ENCODE measurements at regions not wholly inside any gene's neighbourhood (a gene's known extent, or its start where the extent isn't known, plus 50 kb on each side); places are given as distances from the start of the nearest gene placed in this dataset.

DNA sequence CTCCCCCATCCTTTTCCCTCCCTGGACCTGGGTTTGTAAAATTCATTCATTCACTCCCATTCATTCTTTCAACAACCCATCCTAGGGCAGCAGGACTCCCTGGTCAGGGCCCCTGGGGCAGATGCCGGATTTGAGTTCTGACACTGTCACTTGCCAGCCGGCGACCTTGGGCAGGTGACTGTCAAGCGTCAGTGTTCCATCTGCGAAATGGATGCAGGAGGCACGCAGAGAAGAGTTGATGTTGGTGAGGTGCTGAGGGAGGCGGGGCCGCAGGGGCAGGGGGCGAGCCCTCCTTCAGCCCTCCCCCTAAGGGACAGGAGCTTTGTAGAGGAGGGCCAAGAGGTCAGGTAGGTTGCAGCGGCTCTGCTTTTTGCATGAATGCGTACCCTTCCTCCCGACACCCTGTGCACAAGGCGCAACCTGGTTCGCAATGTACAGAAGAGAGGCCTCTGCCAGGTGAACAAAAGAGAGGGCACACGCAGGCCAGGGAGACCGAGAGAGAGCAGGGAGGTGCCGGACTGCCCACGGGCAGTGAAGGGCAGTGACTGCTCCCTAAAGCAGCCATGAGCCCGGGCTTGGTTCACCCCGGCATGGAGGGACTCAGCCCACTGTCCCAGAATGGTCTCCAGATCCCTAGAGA is 128.1 kb downstream of the BARX1 start:
- TF ChIP-seq, protein P1, sequence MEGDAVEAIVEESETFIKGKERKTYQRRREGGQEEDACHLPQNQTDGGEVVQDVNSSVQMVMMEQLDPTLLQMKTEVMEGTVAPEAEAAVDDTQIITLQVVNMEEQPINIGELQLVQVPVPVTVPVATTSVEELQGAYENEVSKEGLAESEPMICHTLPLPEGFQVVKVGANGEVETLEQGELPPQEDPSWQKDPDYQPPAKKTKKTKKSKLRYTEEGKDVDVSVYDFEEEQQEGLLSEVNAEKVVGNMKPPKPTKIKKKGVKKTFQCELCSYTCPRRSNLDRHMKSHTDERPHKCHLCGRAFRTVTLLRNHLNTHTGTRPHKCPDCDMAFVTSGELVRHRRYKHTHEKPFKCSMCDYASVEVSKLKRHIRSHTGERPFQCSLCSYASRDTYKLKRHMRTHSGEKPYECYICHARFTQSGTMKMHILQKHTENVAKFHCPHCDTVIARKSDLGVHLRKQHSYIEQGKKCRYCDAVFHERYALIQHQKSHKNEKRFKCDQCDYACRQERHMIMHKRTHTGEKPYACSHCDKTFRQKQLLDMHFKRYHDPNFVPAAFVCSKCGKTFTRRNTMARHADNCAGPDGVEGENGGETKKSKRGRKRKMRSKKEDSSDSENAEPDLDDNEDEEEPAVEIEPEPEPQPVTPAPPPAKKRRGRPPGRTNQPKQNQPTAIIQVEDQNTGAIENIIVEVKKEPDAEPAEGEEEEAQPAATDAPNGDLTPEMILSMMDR (IDR thresholded peaks at IDR 0.05; ENCODE audit: low read depth, low read length), result no peak
- TF ChIP-seq EZH2phosphoT487 (IDR thresholded peaks at IDR 0.05; ENCODE audit: low read depth), result no peak
